Retinal pigment epithelial cell (primary cell): ENCODE measurements at regions not wholly inside any gene's neighbourhood (a gene's known extent, or its start where the extent isn't known, plus 50 kb on each side); places are given as distances from the start of the nearest gene placed in this dataset.
"Not testable (repeated sequence)": the region's sequence is repeated elsewhere in the genome, so short reads cannot be mapped to it uniquely, and the experiment has no call there.

Experiments
- DNase-seq: peaks from one replicate; pipeline ENCODE4 v3.0.0-alpha.2; 2010; ENCODE audit warnings: low read depth
- H3K4me3 ChIP-seq: 2 replicates; pipeline ENCODE4 v1.5.1; 2011; ENCODE audit warnings: mild to moderate bottlenecking, low read length, control low read depth, moderate library complexity
- TF ChIP-seq, protein P1 (sequence below): conservative IDR thresholded peaks from 2 replicates; pipeline ENCODE4 v1.5.1; 2011; ENCODE audit warnings: low read depth, low read length, control low read depth, inconsistent platforms

DNA sequence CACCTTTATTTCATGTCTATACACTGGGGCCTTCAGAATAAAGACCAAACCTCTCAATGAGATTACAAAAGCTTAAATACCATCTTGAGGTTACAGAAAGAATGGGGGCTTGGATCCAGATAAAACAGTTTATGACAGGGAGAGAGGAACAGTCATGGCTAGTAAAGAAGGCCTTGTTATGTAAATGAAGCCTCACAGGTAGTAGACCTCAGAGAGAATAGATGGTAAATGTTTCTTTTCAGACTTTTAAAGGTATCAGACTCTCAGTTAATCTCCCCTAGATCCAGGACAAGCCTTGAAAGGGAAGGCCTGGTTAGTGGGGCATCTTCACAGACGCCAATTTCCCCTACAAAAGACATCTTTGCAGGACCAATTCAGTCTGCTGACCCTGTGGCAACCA is 1325.6 kb downstream of the HACE1 start:
- TF ChIP-seq, protein P1, sequence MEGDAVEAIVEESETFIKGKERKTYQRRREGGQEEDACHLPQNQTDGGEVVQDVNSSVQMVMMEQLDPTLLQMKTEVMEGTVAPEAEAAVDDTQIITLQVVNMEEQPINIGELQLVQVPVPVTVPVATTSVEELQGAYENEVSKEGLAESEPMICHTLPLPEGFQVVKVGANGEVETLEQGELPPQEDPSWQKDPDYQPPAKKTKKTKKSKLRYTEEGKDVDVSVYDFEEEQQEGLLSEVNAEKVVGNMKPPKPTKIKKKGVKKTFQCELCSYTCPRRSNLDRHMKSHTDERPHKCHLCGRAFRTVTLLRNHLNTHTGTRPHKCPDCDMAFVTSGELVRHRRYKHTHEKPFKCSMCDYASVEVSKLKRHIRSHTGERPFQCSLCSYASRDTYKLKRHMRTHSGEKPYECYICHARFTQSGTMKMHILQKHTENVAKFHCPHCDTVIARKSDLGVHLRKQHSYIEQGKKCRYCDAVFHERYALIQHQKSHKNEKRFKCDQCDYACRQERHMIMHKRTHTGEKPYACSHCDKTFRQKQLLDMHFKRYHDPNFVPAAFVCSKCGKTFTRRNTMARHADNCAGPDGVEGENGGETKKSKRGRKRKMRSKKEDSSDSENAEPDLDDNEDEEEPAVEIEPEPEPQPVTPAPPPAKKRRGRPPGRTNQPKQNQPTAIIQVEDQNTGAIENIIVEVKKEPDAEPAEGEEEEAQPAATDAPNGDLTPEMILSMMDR = no peak

DNA sequence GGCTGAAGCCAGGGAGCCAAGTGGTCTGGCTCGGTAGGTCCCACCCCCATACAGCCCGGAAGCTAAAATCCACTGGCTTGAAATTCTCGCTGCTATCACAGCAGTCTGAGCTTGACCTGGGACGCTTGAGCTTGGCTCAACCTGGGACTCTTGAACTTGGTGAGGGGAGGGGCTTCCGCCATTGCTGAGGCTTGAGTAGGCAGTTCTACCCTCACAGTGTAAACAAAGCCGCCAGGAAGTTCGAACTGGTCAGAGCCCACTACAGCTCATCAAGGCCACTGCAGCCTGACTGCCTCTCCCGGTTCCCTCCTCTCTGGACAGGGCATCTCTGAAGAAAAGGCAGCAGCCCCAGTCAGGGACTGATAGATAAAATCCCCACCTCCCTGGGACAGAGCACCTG is 1337.7 kb downstream of the HACE1 start:
- TF ChIP-seq, protein P1 = no peak
- no peak overlapping the region for H3K4me3 ChIP-seq
- no peak for DNase-seq

More for the DNA sequence above, 1325.6 kb downstream of the HACE1 start:
- no peak overlapping the region for H3K4me3 ChIP-seq
- DNase-seq = no peak

DNA sequence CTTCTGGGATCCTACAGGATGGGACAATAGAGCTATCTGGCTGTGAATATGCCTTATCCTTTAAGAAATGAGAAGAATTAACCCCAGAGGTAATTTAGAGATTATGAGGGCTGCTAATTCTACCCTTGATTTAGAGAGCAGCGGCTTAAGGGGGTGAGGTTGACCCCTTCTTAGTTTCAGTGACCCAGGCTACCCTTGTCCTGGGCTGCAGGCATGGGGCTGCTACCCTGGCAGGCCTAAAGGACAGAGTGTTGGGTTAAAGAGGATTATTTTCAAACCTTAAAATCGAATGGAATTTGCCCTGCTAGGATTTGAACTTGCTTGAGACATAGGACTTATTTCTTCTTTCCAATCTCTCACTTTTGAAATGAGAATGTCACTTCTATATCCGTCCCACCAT is 1343.4 kb downstream of the HACE1 start:
- DNase-seq = no peak
- TF ChIP-seq, protein P1 = no peak
- H3K4me3 ChIP-seq = no peak overlapping the region

DNA sequence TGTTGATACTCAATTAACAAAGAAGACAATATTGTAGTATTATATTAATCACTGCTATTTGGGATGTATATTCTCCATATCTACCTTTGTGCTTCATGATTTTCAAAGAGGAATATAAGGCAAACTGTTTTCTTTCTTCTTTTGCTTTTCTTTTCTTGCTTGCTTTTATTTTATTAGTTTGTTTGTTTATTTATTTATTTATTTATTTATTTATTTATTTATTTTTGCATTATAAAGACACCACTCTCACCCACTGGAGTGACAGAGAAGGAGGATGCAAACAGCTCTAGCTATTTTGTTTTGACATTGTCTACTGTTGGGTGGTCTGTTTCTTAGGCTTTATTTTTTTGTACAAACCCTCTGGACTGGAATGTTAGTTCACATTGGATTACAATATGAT is 1352.7 kb downstream of the HACE1 start:
- TF ChIP-seq, protein P1 = no peak
- no peak overlapping the region for H3K4me3 ChIP-seq
- DNase-seq = no peak

DNA sequence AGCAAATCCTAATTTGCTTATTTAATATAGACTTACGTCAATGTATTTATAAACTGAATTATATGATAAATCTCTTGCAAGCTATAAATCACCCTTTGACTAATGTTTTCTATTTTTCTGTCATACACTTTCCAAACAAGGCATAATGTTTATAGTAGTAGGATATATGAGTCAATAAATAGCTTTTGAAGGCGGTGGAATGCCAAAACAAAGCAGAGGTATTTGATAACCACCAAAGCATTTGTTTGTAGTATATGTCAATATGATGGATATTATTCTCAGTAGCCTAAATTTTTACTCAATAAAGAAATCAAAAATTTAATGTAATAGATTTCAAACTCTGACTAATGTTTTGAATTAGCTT is 1354.6 kb downstream of the HACE1 start:
- TF ChIP-seq, protein P1 = no peak
- no peak overlapping the region for H3K4me3 ChIP-seq
- DNase-seq = no peak

DNA sequence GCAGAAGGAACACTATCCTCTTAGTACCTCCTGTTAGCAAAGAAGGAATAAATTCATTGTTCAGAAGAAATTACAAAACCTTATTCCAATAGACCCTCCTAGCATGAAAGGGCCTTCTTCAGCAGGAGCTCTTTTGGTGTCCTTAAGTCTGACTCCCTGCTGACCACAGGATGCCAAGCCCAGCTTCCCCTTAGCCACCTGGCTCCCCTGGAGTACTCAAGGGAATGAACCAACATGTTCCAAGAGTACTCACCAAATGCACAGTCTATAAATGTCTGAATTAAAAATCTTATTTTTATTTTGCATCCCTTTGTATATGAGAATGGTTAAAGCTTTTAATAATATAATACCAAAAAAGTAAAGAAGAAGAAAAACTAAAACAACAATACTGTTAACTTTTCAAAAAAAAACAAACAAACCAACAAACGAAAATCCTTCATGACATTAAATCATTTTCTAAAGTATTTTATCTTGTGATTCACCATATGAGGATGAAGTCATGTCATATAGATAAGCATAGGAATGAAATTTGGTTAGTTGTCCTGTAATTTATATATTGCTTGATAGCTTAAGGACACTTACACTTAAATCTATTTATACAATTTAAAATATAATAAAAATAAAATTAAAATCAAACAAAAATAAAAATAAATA is 1355.1 kb downstream of the HACE1 start:
- H3K4me3 ChIP-seq = no peak overlapping the region
- TF ChIP-seq, protein P1 = no peak
- DNase-seq = no peak

DNA sequence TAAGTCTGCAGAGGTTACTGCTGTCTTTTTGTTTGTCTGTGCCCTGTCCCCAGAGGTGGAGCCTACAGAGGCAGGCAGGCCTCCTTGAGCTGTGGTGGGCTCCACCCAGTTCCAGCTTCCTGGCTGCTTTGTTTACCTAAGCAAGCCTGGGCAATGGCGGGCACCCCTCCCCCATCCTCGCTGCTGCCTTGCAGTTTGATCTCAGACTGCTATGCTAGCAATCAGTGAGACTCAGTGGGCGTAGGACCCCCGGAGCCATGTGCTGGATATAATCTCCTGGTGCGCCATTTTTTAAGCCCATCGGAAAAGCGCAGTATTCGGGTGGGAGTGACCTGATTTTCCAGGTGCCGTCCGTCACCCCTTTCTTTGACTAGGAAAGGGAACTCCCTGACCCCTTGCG is 1363.1 kb downstream of the HACE1 start:
- not testable (repeated sequence) for H3K4me3 ChIP-seq, DNase-seq
